ENCODE measurements at regions not wholly inside any gene's neighbourhood (a gene's known extent, or its start where the extent isn't known, plus 50 kb on each side); places are given as distances from the start of the nearest gene placed in this dataset.

- Histone ChIP-seq H3K4me1 (ENCODE audit: control insufficient read depth, insufficient read depth, low read length) (no peaks in the 10 kb centered on the region), H3K36me3 (ENCODE audit: control insufficient read depth in 2 of 2, insufficient read depth in 1 of 2, low read length in 2 of 2) (no peaks in the 10 kb centered on the region), H3K27ac (ENCODE audit: extremely low read depth, low read depth, low read length) (no peak overlapping the region), H3K9me3 (ENCODE audit: control insufficient read depth, insufficient read depth, low read depth, low read length) (no peaks in the 10 kb centered on the region), H3K4me3 (ENCODE audit: low read depth, low read length) (no peak overlapping the region)
- ChIA-PET POLR2A (no interaction called here), CTCF (interaction anchor here (1.1 kb wide), 1 partner anchor 45 kb away, joined by 3 read pairs; no protein-coding TSS in a partner anchor)
- no peak for TF ChIP-seq SCRT1 (tag by site-specific recombination; IDR thresholded peaks at IDR 0.05; ENCODE audit: borderline replicate concordance)
- TF ChIP-seq, protein P1, sequence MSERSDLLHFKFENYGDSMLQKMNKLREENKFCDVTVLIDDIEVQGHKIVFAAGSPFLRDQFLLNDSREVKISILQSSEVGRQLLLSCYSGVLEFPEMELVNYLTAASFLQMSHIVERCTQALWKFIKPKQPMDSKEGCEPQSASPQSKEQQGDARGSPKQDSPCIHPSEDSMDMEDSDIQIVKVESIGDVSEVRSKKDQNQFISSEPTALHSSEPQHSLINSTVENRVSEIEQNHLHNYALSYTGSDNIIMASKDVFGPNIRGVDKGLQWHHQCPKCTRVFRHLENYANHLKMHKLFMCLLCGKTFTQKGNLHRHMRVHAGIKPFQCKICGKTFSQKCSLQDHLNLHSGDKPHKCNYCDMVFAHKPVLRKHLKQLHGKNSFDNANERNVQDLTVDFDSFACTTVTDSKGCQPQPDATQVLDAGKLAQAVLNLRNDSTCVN (tag by site-specific recombination; optimal IDR thresholded peaks at IDR 0.05) = no peak
- TF ChIP-seq BCL11A (tag by site-specific recombination; IDR thresholded peaks at IDR 0.05; ENCODE audit: low read depth) = no peak
- no peak for TF ChIP-seq ZBTB49 (tag by site-specific recombination; IDR thresholded peaks at IDR 0.05; ENCODE audit: low read depth)
- no peak for TF ChIP-seq ZNF549 (tag by site-specific recombination; IDR thresholded peaks at IDR 0.05)
- no peak for TF ChIP-seq ZNF48 (tag by site-specific recombination; IDR thresholded peaks at IDR 0.05)
- no peak for TF ChIP-seq ZNF621 (tag by site-specific recombination; IDR thresholded peaks at IDR 0.05)
- no peak for TF ChIP-seq ZNF214 (tag by site-specific recombination; IDR thresholded peaks at IDR 0.05; ENCODE audit: borderline replicate concordance)
- TF ChIP-seq ZNF610 (tag by site-specific recombination; IDR thresholded peaks at IDR 0.05; ENCODE audit: borderline replicate concordance) = no peak
- TF ChIP-seq TSHZ1 (tag by site-specific recombination; IDR thresholded peaks at IDR 0.05; ENCODE audit: borderline replicate concordance) = no peak
- TF ChIP-seq ZFP69B (tag by site-specific recombination; IDR thresholded peaks at IDR 0.05) = no peak
- TF ChIP-seq YY1 (tag by site-specific recombination; IDR thresholded peaks at IDR 0.05) = no peak
- no peak for TF ChIP-seq ZNF473 (tag by site-specific recombination; IDR thresholded peaks at IDR 0.05)
- TF ChIP-seq KLF1 (tag by site-specific recombination; IDR thresholded peaks at IDR 0.05) = no peak
- TF ChIP-seq ZNF302 (tag by site-specific recombination; IDR thresholded peaks at IDR 0.05; ENCODE audit: low read depth) = no peak
- TF ChIP-seq ZNF274 (IDR thresholded peaks at IDR 0.05; ENCODE audit: low read length) = no peak
- no peak for TF ChIP-seq ZNF274 (tag by site-specific recombination; IDR thresholded peaks at IDR 0.05; ENCODE audit: borderline replicate concordance)
- no peak for TF ChIP-seq ZNF350 (tag by site-specific recombination; IDR thresholded peaks at IDR 0.05)
- TF ChIP-seq PRDM4 (tag by site-specific recombination; IDR thresholded peaks at IDR 0.05) = no peak
- no peak for TF ChIP-seq ZNF639 (tag by site-specific recombination; IDR thresholded peaks at IDR 0.05)
- no peak for TF ChIP-seq ZFHX2 (tag by site-specific recombination; conservative IDR thresholded peaks at IDR 0.05)
Measured at GRCh38 chr18:3367491-3368091, 82.4 kb upstream of the TGIF1 start.
